ENCODE measurements at regions not wholly inside any gene's neighbourhood (a gene's known extent, or its start where the extent isn't known, plus 50 kb on each side); places are given as distances from the start of the nearest gene placed in this dataset.

- Histone ChIP-seq H3K4me3 (replicated peaks in 1 of 3; ENCODE audit: insufficient read depth in 1 of 3, low read depth in 2 of 3, low read length in 3 of 3) (no peak overlapping the region), H2AFZ (ENCODE audit: low read length) (no peak overlapping the region), H3K36me3 (replicated peaks in 1 of 2; ENCODE audit: control insufficient read depth in 1 of 2, insufficient read depth in 2 of 2, low read length in 2 of 2) (no peaks in the 10 kb centered on the region), H3K9me3 (ENCODE audit: low read length) (no peaks in the 10 kb centered on the region), H3K27ac (ENCODE audit: extremely low read length, insufficient read depth, low read length) (no peak overlapping the region), H3K4me2 (ENCODE audit: low read depth, low read length) (no peak overlapping the region), H4K20me1 (ENCODE audit: insufficient read depth, low read length) (no peaks in the 10 kb centered on the region), H3K4me1 (ENCODE audit: insufficient read depth, low read length) (no peaks in the 10 kb centered on the region), H3K9ac (ENCODE audit: insufficient read depth, low read depth, low read length) (no peak overlapping the region), H3K79me2 (ENCODE audit: insufficient read depth, low read length) (no peaks in the 10 kb centered on the region), H3K27me3 (ENCODE audit: control insufficient read depth in 1 of 2, insufficient read depth in 2 of 2, low read length in 2 of 2) (no peaks in the 10 kb centered on the region)
- DNase-seq (ENCODE audit: low spot score) (no peak), FAIRE-seq (no peak), ATAC-seq (no peak)
- TF ChIP-seq ZNF570 (CRISPR knock-in tag; IDR thresholded peaks at IDR 0.05; ENCODE audit: borderline replicate concordance) (no peak), ZFP36L1 (CRISPR knock-in tag; IDR thresholded peaks at IDR 0.05) (no peak), NFATC3 (CRISPR knock-in tag; IDR thresholded peaks at IDR 0.05) (no peak), BORCS8-MEF2B (CRISPR knock-in tag; IDR thresholded peaks at IDR 0.05) (no peak), BRD4 (CRISPR knock-in tag; IDR thresholded peaks at IDR 0.05) (no peak)
- TF ChIP-seq, protein P1, sequence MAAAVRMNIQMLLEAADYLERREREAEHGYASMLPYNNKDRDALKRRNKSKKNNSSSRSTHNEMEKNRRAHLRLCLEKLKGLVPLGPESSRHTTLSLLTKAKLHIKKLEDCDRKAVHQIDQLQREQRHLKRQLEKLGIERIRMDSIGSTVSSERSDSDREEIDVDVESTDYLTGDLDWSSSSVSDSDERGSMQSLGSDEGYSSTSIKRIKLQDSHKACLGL (CRISPR knock-in tag; IDR thresholded peaks at IDR 0.05) = no peak
- no TSS peak for BruUV-seq (replicated peaks)
- in situ Hi-C loops (cut with HindIII; ENCODE audit: extremely low pct_ligation_motif_present, low pct_unique_long_range_greater_than_20kb) = no loop called here
- ChIA-PET CTCF (ENCODE audit: low intra/inter-chr PET ratio, low total read pairs) (no interaction called here), POLR2A (no interaction called here)
- intact Hi-C loops (cut with micrococcal nuclease; ENCODE audit: unreplicated experiment) = no loop called here
- WGBS (ENCODE audit: low lambda C conversion rate) = 37% methylated on average over 6 of the region's 12 CpGs
Measured at GRCh38 chr11:45538363-45538762, 127.1 kb downstream of the CHST1 start.

DNA sequence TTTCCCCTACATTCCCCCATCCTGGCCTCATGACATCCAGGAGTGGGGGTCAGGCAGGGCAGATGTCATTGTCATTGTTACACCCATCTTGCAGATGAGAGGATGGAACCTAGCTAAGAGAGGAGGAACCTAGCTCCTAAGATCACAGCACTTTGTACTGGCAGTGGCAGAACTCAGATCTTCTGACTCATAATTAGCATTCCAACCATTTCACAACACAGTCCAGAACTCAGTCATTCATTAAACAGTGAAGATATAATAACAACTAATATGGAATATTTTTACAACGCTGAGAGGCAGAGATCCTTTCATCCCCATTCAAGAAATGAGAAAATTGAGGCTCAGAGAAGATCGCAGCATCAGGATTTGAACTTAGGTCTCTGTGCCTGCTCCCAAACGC, 127.8 kb downstream of the CHST1 start:
- POLR2A ChIA-PET = no interaction called here
- no peak overlapping the region for H3K4me2 ChIP-seq (ENCODE audit: low read depth, low read length)
- no peaks in the 10 kb centered on the region for H3K9me3 ChIP-seq (ENCODE audit: low read length)
- no peak overlapping the region for H3K9ac ChIP-seq (ENCODE audit: insufficient read depth, low read depth, low read length)
- FAIRE-seq = no peak
- CTCF ChIA-PET (ENCODE audit: low intra/inter-chr PET ratio, low total read pairs) = no interaction called here
- H3K36me3 ChIP-seq (replicated peaks in 1 of 2; ENCODE audit: control insufficient read depth in 1 of 2, insufficient read depth in 2 of 2, low read length in 2 of 2) = no peaks in the 10 kb centered on the region
- H3K4me1 ChIP-seq (ENCODE audit: insufficient read depth, low read length) = no peaks in the 10 kb centered on the region
- in situ Hi-C loops (cut with HindIII; ENCODE audit: extremely low pct_ligation_motif_present, low pct_unique_long_range_greater_than_20kb) (no loop called here), intact Hi-C loops (cut with micrococcal nuclease; ENCODE audit: unreplicated experiment) (no loop called here)
- 17% methylated on average over 3 of the region's 3 CpGs for WGBS (ENCODE audit: low lambda C conversion rate)
- H3K4me3 ChIP-seq (replicated peaks in 1 of 3; ENCODE audit: insufficient read depth in 1 of 3, low read depth in 2 of 3, low read length in 3 of 3) = no peak overlapping the region
- no peak for DNase-seq (ENCODE audit: low spot score)
- no peaks in the 10 kb centered on the region for H4K20me1 ChIP-seq (ENCODE audit: insufficient read depth, low read length)
- ATAC-seq = no peak
- BruUV-seq (replicated peaks) = no TSS peak
- no peaks in the 10 kb centered on the region for H3K27me3 ChIP-seq (ENCODE audit: control insufficient read depth in 1 of 2, insufficient read depth in 2 of 2, low read length in 2 of 2)
- no peaks in the 10 kb centered on the region for H3K79me2 ChIP-seq (ENCODE audit: insufficient read depth, low read length)
- no peak overlapping the region for H3K27ac ChIP-seq (ENCODE audit: extremely low read length, insufficient read depth, low read length)
- H2AFZ ChIP-seq (ENCODE audit: low read length) = no peak overlapping the region
- no peak for TF ChIP-seq PTBP1 (IDR thresholded peaks at IDR 0.05; ENCODE audit: low read depth, low read length, poor library complexity, severe bottlenecking)
